ENCODE measurements at regions not wholly inside any gene's neighbourhood (a gene's known extent, or its start where the extent isn't known, plus 50 kb on each side); places are given as distances from the start of the nearest gene placed in this dataset.

- DNase-seq = no peak
Observed at GRCh38 chr6:40312213-40313015, 274.8 kb downstream of the LRFN2 start.

DNA sequence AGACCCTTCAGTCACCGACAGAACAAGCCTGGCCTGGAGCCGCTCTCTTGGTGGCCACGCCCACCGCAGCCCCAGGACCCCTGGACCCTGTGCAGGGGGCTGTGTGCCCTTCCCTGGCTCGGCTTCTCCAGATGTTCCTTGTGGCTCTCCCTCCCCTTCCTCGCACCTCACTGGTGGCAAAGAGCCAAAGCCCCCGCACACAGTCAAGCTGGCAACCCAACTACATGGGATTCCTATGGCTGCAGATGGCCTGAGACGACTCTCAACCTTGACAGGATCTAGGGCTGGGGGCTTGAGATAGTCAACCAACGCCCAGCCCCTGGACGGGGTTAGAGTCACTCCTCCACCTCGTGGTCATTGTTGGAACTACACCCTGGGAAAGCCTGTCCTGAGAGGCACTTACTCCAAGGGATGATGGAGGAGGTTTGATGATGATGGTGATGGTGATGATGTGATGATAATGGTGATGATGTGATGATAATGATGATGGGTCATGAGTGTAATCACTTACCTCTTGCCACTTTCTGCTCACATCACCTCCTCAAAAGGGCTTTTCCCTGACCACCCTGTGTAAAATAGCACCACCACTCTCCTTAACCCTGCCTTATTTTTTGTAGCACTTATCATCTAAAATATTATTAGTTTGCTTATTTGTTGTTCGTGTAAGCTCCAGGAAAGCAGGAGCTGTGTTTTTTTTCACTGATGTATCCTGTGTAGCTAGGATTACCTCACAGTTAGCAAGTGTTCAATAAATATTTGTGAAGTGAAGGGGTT, 278.4 kb downstream of the LRFN2 start:
- DNase-seq = no peak

DNA sequence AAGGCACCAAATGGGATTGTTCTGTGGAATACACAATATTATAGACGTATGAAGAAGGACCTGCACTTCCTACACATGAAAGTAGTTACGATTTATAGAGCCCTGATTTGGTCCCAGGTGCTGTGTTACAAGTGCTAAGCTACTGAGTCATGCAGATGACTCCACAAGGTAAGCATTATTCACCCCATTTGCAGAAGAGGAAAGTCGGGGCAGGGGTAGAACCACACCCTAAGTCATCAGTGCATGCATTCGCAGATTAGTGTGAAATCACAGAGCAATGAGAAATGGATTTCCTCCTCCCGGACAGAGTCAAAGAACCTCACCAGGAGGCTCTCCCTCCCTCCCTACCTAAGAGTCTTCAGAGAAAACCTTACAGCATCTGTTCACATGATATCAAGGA, 279.5 kb downstream of the LRFN2 start:
- DNase-seq = no peak

GRCh38 chr6:40302856-40303454, 284.2 kb downstream of the LRFN2 start:
- no peak for DNase-seq

- DNase-seq = no peak
Observed at GRCh38 chr6:40299681-40300080, 287.5 kb downstream of the LRFN2 start.

GRCh38 chr6:40298207-40298606, 289.0 kb downstream of the LRFN2 start:
- no peak for DNase-seq

DNA sequence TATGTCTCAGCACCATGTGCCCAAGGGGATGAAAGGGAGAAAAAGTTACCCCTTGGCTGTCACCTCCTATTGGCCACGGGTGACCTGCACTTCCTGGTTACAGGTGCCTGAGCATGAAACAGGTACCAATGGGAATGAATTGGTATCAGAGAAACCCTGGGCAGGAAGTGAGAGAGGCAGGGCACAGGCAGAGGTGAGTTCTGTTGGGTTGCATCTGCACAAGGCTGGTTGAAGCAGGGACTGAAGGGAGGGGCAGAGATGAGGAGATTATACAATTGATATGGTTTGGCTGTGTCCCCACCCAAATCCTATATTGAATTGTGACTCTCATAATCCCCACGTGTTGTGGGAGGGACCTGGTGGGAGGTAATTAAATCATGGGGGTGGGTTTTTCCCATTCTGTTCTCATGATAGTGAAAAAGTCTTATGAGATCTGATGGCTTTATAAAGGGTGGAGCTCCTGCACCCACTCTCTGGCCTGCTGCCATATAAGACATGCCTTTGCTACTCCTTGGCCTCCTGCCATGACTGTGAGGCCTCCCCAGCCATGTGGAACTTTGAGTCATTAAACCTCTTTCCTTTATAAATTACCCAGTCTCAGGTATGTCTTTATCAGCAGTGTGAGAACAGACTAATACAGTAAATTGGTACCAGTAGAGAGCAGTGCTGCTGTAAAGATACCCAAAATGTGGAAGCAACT, 291.8 kb downstream of the LRFN2 start:
- no peak for DNase-seq

GRCh38 chr6:40293460-40294185, 293.5 kb downstream of the LRFN2 start:
- no peak for DNase-seq

DNA sequence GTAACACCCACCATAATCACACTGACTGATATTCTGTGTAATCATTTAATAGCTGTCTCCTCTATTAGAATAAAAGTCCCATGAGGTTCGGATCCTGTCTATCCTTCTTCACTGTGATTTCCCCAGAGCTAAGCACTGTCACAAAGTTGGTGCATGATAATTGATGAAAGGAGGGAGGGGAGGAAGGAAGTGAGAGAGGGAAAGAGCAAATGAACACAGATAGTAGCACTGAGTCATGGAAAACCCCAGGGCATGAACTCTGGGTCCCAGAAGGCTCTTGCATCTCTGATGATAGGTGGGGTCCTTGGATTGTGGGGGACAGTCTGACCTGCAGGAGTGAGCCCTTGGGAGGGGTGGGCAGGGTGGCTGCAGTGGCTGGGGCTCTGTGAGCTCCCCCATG, 294.1 kb downstream of the LRFN2 start:
- DNase-seq = no peak

DNA sequence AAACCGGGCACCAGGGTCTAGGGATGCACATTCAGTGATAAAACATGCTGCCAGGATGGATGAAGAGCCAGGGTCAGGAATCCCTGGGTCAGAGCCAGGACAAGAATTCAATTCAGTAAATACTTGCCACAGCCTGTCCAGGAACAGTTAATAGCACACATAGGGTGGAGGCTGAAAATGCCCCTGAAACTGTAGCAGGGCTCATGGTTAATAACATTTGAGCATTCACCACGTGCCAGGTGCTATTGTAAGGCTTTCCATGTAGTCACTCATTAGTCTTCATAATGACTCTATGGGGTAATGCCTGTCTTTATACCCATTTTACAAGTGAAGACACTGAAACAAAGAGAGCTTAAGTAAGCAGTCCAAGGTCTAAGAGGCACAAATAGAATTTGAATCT, 296.3 kb downstream of the LRFN2 start:
- no peak for DNase-seq

- DNase-seq = no peak
Observed at GRCh38 chr6:40288919-40289318, 298.2 kb downstream of the LRFN2 start.

DNA sequence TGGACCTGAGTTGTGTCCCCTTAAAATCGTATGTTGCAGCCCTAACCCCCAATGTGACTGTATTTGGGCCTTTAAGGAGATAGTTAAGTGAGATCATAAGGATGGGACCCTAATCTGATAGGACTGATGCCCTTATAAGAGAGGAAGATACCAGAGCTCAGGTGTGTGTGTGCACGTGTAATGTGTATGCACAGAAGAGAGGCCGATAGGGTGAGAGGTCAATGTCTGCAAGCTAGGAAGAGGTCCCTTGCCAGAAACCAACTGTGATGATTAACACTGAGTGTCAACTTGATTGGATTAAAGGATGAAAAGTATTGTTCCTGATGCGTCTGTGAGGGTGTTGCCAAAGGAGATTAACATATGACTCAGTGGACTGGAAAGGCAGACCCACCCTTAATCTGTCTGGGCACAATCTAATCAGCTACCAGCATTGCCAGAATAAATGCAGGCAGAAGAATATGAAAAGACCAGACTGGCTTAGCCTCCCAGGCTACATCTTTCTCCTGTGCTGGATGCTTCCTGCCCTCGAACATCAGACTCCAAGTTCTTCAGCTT, 299.8 kb downstream of the LRFN2 start:
- DNase-seq = no peak

GRCh38 chr6:40286721-40287120, 300.4 kb downstream of the LRFN2 start:
- DNase-seq = no peak

- DNase-seq = no peak
Observed at GRCh38 chr6:40285996-40286395, 301.2 kb downstream of the LRFN2 start.

- no peak for DNase-seq
Observed at GRCh38 chr6:40285535-40285934, 301.6 kb downstream of the LRFN2 start.

GRCh38 chr6:40282986-40283385, 304.2 kb downstream of the LRFN2 start:
- DNase-seq = no peak

- no peak for DNase-seq
Observed at GRCh38 chr6:40281402-40281801, 305.8 kb downstream of the LRFN2 start.

DNA sequence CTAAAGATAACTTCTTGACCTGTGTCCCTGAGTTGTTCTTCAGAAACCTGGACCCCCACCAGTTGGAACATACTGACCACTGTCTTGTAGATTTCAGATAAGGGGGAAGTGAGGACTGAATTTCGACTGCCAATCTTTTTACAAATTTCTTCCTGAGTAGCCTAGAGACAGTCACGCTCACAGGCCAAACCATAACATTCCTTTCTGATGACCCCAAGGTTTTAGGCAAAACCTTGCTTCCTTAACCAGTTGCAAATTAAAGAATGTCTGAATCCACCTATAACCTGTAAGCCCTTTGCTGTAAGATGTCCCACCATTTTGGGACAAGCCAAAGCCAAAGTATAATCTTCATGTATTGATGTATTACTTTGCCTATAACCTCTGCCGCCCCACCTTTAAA, 306.9 kb downstream of the LRFN2 start:
- no peak for DNase-seq

DNA sequence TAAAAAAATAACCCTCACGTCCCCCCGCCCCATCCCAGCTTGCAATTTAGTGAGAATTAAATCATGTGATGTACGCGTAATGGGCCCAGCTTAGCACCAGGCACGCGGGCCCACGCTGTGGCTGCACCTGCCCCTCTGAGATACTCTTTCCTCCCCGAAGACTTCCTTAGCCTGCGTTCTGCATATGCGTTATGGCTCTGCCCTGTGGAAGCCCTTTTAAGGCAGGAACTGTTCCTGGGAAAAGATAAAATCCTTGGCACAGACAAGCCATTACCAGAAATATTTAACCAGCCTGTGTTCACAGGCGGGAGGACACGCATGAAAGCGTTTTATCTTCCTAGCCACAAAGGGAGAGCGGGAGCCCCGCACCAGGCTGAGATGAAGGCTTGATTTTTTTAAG, 311.0 kb downstream of the LRFN2 start:
- no peak for DNase-seq

DNA sequence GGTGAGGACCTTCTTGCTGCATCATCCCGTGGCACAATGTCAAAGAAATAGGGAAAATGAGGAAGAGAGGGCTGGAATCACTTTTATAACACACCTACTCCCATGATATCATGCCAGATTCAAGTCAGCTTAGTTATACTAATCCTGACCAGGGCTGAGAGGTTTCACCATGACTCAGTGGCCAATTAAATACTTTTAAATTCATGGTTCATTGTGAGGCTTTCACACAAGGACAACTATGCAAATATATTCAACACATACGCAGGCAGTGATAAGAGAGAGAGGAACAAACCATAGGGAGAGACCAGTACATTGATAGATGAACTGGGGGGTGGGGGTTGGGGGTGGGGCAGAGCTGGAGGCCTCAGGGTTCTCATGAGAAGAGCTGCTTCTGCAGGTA, 313.1 kb downstream of the LRFN2 start:
- DNase-seq = no peak

DNA sequence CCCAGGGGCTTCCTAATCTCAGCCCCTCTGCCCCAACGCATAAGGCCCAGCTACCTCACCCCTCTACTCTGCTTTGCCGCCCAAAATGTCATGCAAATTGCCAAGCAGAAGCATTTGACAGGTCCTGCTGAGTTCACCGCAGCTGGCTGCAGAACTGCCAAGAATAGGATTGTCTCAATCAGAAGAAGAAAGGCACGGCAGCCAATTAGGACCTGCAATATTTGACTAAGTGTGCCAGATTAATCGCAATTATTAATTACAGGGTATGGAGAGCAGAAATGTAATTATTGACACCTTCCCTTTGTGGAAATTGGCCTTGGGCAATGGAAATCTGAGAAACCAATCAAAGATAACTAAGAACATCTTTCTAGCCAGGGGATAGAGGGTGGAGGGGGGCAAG, 318.6 kb downstream of the LRFN2 start:
- no peak for DNase-seq

GRCh38 chr6:40268166-40268565, 319.0 kb downstream of the LRFN2 start:
- no peak for DNase-seq
